Liver (tissue), 3 donors: ENCODE measurements at regions not wholly inside any gene's neighbourhood (a gene's known extent, or its start where the extent isn't known, plus 50 kb on each side); places are given as distances from the start of the nearest gene placed in this dataset.

Experiments used
- EGR1 ChIP-seq, 2 donors: IDR thresholded peaks; 2 replicates each; pipeline ENCODE4 v1.6.1; 2016 to 2018; ENCODE audit warnings: antibody characterized with exemption in 2 of 2, low read depth in 2 of 2
- REST ChIP-seq: IDR thresholded peaks from 2 replicates; pipeline ENCODE4 v1.6.1; 2016; ENCODE audit warnings: antibody characterized with exemption, mild to moderate bottlenecking
- TAF1 ChIP-seq: conservative IDR thresholded peaks from 2 replicates; pipeline ENCODE4 v1.6.1; 2016; ENCODE audit warnings: antibody characterized with exemption, mild to moderate bottlenecking
- ZBTB33 ChIP-seq: IDR thresholded peaks from 2 replicates; pipeline ENCODE4 v1.6.1; 2016; ENCODE audit warnings: antibody characterized with exemption
- TF ChIP-seq, protein P1 (sequence below): fragments of 150-350 bp; IDR thresholded peaks from 2 replicates; pipeline ENCODE4 v1.5.1; 2017; ENCODE audit warnings: improper control_type of control experiment, low read depth, low read length; ENCODE audit not compliant: missing input control
- TF ChIP-seq, protein P2 (sequence below): IDR thresholded peaks from 2 replicates; pipeline ENCODE4 v1.6.1; 2016; ENCODE audit warnings: antibody characterized with exemption
- TF ChIP-seq, protein P3 (sequence below): IDR thresholded peaks from 2 replicates; pipeline ENCODE4 v1.6.1; 2016; ENCODE audit warnings: antibody characterized with exemption
- donor health status: healthy.
- donor health status: healthy.

DNA sequence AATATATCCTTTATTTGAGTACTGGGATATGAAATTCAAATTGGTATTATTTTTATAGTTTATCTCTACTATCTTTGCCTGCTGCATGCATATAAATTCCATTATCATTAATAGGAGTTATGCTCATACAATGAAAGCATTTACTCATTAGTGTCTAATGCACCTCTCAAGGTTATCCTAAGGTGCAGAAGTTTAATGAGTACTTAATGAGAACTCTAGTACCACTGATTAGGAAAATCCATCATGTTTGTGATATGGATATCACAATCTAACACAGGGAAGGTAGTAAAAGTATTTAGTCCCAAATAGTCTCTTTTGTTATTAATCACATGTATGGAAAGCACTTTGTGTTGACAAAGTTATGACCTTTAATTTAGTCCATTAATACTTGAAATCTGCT lies 77.2 kb upstream of the SLC10A2 start:
- TF ChIP-seq, protein P1, sequence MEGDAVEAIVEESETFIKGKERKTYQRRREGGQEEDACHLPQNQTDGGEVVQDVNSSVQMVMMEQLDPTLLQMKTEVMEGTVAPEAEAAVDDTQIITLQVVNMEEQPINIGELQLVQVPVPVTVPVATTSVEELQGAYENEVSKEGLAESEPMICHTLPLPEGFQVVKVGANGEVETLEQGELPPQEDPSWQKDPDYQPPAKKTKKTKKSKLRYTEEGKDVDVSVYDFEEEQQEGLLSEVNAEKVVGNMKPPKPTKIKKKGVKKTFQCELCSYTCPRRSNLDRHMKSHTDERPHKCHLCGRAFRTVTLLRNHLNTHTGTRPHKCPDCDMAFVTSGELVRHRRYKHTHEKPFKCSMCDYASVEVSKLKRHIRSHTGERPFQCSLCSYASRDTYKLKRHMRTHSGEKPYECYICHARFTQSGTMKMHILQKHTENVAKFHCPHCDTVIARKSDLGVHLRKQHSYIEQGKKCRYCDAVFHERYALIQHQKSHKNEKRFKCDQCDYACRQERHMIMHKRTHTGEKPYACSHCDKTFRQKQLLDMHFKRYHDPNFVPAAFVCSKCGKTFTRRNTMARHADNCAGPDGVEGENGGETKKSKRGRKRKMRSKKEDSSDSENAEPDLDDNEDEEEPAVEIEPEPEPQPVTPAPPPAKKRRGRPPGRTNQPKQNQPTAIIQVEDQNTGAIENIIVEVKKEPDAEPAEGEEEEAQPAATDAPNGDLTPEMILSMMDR: no peak
- TF ChIP-seq, protein P2, sequence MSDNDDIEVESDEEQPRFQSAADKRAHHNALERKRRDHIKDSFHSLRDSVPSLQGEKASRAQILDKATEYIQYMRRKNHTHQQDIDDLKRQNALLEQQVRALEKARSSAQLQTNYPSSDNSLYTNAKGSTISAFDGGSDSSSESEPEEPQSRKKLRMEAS: no peak
- TF ChIP-seq ZBTB33 (no peak), EGR1 (IDR thresholded peaks at IDR 0.05; ENCODE audit: low read depth in 2 of 2) (no peak), TAF1 (no peak), REST (no peak)
- TF ChIP-seq, protein P3, sequence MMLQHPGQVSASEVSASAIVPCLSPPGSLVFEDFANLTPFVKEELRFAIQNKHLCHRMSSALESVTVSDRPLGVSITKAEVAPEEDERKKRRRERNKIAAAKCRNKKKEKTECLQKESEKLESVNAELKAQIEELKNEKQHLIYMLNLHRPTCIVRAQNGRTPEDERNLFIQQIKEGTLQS: no peak
